ENCODE measurements at regions not wholly inside any gene's neighbourhood (a gene's known extent, or its start where the extent isn't known, plus 50 kb on each side); places are given as distances from the start of the nearest gene placed in this dataset.
A peak's percentile ranks its signal among the peaks of the same experiment; 100 is the strongest.
"Not testable (repeated sequence)": the region's sequence is repeated elsewhere in the genome, so short reads cannot be mapped to it uniquely, and the experiment has no call there.

DNA sequence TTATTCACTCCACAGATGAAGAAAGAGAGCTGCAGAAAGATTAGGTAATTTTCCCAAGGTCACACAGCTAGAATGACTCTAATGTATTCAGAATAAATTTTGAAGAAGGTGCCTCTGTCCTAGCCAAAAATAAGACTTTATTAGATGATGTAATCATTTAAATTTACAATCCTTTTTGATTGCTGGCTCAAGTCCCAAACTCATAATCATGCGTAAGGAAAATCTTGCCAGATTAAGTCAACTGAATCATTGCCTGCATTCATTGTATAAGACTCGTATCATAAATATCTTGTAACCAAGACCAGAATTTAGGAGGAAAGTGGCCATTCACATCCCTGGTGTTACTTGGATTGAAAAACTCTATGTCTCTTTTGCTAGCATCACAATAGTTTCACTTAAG is 53.1 kb upstream of the STK39 start:
- no peak for DNase-seq

DNA sequence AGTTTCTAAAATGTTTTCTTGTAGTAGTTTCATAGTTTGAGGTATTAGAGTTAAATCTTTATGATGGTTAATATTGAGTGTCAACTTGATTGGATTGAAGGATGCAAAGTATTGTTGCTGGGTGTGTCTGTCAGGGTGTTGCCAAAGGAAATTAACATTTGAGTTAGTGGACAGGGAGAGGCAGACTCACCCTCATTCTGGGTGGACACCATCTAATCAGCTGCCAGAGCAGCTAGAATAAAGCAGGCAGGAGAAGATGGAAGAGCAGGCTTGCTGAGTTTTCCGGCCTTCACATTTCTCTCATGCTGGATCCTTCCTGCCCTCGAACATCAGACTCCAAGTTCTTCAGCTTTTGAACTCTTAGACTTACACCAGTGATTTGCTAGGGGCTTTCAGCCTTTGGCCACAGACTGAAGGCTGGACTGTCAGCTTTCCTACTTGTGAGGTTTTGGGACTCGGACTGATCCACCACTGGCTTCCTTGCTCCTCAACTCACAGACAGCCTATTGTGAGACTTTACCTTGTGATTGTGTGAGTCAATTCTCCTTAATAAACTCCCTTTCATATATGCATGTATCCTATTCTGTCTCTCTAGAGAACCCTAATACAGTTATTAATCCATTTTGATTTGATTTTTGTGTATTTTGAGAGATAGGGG is 56.8 kb upstream of the STK39 start:
- DNase-seq, result no peak

DNA sequence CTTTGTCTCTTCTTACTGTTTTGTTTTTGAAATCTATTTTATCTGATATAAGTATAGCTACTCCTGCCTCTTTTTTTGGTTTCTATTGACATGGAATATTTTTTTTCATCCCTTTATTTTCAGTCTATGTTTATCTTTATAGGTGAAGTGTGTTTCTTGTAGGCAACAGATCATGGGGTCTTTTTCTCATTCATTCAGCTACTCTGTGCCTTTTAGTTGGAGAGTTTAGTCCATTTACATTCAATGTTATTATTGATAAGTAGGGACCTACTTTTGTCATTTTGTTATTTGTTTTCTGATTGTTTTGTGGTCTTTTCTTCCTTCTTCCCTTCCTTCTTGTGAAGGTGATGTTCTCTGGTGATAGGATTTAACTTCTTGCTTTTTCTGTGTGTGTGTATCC is 60.0 kb upstream of the STK39 start:
- DNase-seq, result no peak

DNA sequence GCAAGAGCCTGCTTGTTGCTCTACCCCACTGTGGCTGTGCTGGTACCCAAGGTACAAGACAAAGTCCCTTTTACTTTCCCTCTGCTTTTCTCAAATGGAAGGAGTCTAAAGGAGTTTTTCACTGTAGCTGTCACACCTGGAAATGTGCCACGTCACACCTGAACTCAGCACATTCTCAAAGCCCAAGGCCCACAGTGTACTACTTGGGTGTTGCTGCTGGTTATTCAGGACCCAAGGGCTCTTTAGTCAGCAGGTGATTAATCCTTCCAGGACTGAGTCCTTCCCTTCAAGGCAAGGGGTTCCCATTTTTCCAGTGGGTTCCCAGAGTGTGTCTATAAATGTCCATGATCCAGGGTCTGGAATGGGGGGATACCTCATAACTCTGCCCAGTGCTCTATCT is 63.2 kb upstream of the STK39 start:
- DNase-seq, result no peak

DNA sequence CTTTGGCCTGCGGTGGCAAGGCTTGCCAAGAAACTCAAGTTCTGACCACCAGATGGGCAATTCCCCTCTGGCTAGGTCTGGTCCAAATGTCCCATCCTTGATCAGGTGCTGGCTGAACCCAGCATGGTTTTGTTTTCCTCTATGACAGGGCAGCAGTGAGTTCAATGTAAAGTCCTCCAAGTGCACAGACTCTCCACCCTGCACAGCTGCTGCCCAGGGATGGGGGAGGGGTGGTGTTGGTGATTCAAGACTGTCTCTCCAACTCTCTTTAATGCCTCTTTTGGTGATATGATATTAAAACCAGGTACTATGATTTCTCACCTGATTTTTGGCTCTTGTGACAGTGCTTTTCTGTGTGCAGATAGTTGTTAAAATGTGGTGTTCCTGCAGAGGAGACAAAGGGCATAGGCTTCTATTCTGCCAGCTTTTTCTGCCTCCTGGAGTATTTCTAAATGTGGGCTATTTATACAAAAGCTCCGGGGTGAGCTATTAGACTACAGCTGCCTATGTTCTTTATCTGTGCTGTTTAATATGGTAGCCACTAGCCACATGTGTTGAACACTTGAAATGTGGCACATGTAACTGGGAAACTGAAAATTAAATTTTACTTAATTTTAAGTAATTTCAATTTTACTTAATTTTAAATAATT is 64.0 kb upstream of the STK39 start:
- peak; percentile 30 for DNase-seq

DNA sequence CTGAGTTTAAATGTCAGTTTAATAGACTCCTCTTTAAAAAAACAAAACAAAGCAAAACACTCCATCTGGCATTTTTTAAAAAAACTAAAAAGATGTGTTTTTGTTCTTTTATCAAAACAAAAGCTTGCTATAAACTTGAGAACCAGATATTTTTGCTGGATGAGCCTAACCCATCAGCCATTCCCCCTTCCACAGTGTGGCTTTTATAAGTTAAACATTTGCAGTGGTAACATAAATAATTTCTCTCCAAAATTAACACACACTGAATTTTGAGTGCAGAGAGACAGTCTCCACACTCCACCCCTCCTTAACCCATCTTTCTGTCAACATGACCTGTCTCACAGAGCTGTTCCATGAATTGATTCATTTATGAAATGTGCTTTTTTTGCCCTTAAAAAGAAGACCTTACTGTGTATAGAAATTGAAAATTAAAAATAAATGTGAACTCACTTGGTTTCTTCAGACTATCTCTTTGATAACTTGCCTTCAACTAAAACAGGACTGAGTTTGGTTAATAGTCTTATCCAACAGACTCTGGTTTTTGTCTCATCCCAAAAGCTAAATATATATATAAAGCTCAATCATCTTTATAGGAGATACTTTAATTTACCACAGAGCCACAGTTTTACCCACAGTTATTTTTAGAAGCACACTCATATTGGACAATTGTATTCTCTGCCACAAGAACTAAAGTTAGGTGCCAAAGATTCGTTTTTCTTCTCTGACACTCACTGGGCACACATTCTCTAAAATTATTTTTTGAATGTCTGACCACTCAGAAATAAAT is 64.8 kb upstream of the STK39 start:
- no peak for DNase-seq

DNA sequence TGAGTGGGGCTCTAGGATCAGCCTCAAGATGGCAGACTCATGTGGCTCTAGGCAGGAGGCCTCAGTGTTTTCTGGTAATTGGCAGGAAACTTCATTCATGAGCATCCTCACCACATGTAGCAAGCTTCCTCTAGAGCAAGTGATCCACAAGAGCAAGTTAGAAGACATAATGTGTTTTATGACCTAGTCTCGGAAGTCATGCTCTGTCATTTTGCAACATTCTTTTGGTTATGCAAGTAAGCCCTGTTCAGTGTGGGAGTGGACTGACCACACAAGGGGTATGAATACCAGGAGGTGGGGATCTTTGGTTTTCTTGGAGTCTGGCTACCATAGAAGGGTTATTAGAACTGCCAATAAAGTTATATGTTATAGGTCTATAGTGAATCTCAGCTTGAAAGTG is 66.8 kb upstream of the STK39 start:
- DNase-seq, result no peak

DNA sequence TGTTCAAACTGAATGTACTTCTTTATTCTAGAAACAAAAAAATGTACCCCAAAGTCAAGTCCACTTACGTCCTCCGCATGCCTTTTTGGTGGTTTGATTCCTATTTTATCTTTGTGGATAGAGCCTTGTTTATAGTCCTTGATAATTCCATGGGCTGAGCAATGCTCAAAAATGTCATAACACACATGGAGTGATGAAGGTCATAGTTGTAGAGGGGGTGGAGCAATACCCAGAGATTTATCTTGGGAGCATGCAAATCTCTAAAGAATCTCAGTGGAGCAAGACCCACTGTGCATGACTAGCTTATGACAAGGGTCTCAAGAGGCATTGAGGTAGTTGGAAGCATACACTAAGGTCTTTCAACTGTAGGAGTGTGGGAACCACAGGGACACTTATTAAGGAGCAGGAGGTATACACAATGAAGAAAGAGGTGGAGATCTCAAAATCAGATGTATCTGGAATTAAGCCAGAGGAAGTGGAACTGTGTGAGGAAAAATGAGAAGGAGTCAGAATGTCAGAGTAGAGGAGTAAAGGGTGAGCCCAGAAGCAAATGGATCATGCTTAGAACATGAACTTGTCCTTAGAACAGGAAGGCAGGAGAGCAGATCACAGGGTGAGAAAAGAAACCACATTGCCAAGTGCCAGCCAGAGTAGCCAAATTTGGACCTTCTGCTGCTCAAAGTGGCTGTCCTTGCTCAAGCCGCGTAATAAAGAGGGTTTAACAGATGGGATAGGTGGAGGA is 68.1 kb upstream of the STK39 start:
- no peak for DNase-seq

DNA sequence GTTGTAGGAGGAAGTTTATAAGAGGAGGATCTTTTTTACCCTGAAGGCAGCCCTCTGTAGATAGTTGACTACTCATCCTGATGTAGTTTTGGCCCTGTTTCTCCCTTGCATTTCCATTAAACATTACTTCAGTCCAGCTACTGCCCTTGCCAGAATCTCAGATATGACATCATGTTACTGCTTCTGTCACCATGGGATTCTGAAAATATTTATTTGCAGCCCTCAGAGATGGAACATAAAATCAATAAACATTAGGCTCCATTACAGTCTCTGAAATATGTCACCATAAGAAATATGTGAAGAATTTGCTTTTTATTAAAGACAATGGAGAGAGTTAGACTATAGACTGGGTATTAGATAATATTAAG is 68.7 kb upstream of the STK39 start:
- no peak for DNase-seq

DNA sequence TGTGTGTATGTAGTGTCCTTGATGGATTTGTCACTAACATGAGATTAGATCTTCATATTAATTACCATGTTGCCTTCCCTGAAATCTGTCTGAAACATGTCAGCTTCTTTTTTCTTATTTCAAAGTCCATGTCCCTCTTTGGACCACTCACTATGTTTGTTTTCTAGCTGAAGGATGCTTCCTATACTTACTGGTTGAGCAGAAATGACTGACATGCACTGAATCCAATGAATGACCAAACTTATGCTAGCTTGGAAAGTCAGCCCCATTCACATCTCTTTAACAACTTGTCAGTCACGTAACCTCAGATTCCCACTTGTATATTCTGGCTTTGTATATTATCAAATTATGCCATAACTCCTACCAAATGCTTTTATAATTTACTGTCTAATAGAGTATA is 69.9 kb upstream of the STK39 start:
- DNase-seq, result no peak

DNA sequence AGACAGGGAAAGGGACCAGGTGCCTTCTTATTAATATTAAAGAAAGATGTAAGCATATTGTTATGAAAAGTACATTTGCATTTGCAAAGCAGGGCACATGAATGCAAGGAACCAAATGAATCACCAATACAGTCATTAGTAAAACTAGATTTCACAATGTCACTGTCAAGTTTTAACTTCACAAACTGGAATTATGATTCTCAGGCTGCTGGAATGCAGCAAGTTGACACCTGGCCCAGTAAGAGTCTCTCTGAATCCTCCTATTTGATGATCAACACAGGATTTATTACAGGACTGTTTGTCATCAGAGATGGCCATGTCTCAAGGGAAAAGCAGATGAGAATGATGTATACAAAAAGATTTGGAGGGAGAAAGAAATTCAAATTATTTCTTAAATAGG is 72.9 kb upstream of the STK39 start:
- DNase-seq, result no peak

DNA sequence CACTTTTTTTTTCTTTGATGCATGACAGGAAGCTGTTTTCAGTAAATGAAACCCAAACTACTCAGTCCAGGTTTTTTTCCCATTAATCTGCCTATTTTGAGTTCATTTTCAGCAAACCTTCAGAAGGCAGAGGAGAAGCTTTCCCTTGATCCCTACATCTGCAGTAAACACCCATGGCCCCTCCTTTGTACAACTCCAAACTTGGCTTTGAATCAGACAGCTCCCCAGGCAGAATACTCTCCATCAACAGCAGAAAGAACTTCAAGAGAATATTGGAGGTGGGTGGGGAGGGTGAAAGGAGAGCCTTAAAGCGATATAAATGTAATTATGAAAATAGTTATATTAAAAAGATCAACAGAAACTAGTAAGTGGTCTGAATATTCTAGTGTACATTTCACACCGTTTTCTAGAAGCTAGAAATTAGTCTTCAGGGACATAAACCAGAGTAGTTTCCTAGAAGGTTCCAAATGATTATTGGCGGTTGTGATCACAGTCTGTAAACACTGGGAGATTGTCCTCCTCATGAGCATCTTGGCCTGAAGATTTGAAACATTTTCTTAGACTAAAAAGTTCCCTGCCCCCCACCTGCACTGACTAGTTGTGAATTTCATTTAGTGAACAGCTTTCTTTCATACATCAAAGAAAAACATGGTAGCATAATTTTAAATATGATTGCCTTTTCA is 75.1 kb upstream of the STK39 start:
- no peak for DNase-seq

DNA sequence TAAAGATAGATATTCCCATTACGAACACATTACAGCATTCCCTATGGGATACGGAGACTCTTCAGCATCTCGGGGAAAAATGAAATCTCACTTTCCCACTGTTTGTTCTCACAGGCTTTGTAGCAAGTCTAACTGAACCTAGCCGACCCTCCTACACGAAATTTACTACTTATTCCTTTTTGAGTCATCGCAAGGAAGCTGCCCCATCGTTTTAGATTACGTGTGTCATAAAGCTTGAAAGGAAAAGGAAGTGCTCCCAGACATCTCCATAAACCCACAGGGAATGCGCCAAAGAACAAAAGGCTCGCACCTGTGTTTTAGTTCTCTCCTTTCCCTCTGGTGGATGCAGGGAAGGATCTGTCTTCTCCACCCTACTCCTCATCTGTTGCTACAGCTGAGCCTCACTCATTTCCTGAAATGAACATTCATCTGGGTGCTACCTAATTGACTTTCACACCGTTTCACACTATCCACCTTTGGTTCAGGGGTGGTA is 76.2 kb upstream of the STK39 start:
- DNase-seq, result no peak

DNA sequence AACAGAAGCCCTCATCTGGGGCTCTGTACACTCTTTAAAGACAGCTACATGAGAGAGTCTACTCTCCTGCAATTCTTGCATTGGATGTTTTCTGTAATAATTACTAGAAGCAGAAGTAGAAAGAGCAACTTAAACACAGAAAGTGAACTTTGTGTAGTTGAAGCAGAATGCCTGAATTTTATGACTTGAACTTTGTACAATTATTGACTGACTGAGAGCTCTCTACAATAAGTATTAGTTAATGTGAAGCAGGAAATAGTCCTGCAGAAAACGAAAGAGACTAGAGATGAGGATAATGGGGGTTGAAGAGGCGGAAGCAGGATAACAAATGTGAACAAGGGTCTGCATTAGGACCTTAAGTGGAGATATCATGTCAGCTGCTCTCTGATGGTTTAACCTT is 79.2 kb upstream of the STK39 start:
- no peak for DNase-seq

DNA sequence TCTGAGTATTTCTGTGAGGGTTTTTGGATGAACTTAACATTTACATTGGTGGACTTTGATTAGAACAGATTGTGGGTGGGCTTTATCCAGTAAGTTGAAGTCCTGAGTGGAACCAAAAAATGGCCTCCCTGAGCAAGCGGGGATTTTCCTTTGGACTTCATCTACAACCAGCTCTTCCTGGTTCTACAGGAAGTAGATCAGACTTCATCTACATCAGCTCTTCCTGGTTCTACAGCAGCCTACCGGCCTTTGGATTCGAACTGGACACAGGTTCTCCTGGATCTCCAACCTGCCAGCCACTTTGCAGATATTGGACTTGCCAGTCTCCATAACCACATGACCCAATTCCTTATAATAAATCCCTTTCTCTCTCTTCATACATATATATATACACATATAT is 79.9 kb upstream of the STK39 start:
- no peak for DNase-seq

DNA sequence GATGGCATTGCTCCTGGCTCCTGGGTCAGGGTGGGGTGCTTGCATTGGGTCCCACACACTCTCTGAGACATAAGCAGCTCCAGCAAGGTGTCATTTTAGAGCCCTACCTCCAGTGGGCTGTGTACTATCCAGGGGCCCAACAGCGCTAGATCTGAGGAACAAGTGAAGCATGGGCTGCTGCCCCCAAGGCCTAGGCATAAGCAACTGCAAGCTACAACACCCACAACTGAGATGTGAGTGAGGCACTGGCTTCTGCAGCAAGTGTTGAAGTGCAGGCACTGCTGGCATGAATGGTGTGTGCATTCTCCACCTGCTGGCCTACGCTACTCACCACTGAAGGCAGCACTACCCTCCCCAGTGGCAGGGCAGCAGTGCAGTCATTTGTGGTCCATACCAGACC is 81.0 kb upstream of the STK39 start:
- DNase-seq, result no peak

DNA sequence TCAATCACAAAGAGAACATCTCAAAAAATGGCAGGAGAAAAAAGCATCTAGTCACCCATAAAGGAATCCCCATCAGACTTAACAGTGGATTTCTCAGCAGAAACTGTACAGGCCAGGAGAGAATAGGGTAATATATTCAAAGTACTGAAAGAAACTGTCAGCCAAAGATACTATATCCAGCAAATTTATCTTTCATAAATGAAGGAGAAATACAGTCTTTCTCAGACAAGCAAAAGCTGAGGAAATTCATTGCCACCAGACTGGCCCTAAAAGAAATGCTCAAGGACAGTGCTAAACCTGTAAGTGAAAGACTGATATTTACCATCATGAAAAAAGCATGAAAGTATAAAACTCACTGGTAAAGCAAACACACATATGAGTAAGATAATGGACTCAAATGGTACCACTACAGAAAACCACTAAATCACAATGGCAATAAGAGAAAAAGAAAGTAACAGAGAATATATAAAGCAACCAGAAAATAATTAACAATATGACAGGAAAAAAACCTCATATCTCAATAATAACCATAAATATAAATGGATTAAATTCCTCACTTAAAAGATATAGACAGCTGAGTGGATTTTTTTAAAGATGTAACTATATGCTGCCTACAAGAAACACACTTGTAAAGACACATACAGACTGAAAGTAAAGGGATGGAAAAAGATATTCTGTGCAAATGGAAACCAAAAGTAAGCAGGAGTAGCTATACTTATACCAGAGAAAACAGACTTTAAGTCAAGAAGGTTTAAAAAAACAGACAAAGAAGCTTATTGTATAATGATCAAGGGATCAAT is 83.4 kb upstream of the STK39 start:
- DNase-seq, result no peak

DNA sequence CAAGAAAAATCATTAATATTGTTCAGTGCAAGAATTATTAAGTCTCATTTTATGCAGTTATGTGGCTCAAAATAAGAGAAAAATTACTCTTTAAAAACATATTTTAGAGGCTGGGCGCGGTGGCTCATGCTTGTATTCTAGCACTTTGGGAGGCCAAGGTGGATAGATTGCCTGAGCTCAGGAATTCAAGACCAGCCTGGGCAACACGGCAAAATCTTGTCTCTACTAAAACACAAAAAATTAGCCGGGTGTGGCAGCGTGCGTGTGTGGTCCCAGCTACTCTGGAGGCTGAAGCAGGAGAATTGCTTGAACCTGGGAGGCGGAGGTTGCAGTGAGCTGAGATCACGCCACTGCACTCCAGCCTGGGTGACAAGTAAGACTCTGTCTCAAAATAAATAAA is 87.9 kb upstream of the STK39 start:
- DNase-seq, result not testable (repeated sequence)

DNA sequence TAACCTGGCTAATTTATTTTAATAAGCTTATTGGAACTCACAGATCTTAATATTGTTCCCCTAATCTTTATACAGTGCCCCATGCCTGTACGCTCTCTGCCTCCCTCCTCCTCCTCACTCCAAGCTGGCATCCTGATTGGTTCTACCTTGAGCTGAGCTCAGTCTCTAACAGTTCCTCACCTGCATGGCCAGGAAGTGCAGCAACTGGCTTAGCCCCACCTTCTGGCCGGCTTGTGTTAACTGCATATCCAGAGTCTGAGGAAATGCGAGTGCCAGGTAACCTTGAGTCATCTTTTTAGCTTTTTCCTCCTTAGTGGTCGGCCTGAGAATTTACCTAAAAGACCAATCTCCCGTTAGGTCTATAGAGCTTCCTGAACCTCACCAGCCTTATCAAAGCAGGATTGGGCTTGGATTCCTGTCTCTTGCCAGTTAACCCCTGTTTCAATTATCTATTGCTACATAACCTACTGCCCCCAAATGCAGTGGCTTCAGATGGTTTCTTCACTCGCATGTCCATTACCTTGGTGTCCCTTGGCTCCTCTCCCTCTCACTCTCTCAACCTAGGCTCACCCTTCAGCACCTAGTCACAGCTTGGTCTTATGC is 89.5 kb upstream of the STK39 start:
- no peak for DNase-seq

DNA sequence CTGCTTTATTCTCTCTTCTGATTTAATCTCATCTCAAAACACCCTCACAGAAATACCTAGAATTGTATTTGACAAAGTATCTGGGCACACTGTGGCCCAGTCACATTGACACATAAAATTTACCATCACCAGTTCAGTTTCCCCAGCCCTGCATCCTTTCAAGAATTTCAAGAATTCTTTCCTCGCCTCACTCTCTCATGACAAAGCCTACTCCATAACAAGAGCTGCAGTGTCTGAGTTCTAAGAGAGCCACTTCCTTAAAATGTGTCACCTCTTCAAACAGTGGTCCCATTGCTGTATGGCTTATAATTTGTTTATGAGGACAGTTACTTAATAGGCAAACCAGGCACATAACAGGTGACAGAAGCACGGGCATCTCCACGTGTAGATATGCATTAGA is 90.9 kb upstream of the STK39 start:
- DNase-seq, result no peak

DNA sequence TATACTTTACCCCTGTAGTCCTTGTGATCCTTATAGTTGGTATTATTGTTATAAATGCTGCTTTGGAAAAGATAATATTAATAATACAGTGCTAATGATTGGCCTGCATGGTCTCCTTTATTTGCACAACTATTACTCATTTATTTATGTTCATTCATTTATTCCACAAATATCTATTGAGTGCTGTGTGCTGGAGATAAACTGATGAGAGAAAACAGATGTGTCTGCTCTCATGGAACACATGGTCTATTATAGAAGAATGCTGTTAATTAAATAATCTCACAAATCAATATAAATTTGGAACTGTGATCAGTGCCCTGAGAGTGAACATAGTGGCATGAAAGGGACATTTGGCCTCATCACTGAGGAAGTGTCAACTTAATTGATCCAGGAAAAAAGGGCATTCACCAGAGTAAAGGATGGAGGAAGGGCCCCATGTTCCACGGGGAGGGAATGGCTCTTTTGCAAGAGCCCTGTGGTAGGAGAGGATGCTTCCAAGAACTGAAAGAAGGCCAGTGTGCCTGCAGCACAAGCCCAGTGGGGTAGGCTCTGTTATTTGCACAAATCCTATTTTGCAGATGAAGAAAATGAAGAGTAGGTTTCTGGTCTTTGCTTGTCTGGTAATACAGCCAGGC is 91.5 kb upstream of the STK39 start:
- DNase-seq, result no peak

Measured in NCI-H524 treated with DMSO at 0.1 percent for 48 hours (cell line).